H1 (cell line): ENCODE measurements at regions not wholly inside any gene's neighbourhood (a gene's known extent, or its start where the extent isn't known, plus 50 kb on each side); places are given as distances from the start of the nearest gene placed in this dataset.

Source experiments
- CTCF ChIA-PET: fragments of 300-600 bp; sonication (Branson Sonifier 250); formaldehyde crosslinking; loops from one replicate; lab custom pipeline; 2021; ENCODE audit not compliant: partially characterized antibody; lab: Charles Lee
- POLR2A ChIA-PET: fragments of 300-600 bp; sonication (Branson Sonifier 250); formaldehyde crosslinking; loops from one replicate; lab custom pipeline; 2021; ENCODE audit warnings: inconsistent platforms; ENCODE audit not compliant: partially characterized antibody; lab: Charles Lee
- DNase-seq, 2 experiments: peaks; one replicate each; pipeline versions ENCODE4 v3.0.0 to v3.0.0-alpha.2; 2010 to 2022; ENCODE audit warnings: low spot score in 2 of 2, low read depth in 1 of 2, mixed read lengths in 1 of 2
- FAIRE-seq: peaks from 2 replicates; lab custom pipeline; 2011; peaks lifted over from hg19 to GRCh38; lab: Jason Lieb, UNC
- H2AFZ ChIP-seq: 2 replicates; pipeline ENCODE4 v1.8.1; 2012; ENCODE audit warnings: low read length, inconsistent platforms
- H2AK5ac ChIP-seq: 2 replicates; pipeline ENCODE4 v1.6.1; 2013; ENCODE audit warnings: low read depth, low read length
- H2BK120ac ChIP-seq: replicated peaks from 2 replicates; pipeline ENCODE3; 2013; ENCODE audit warnings: low read depth, low read length, inconsistent platforms
- H2BK12ac ChIP-seq: 2 replicates; pipeline ENCODE4 v1.6.1; 2013; ENCODE audit warnings: low read depth, low read length
- H2BK15ac ChIP-seq: 2 replicates; pipeline ENCODE4 v1.6.1; 2013; ENCODE audit warnings: low read length
- H2BK20ac ChIP-seq: 2 replicates; pipeline ENCODE4 v1.6.1; 2013; ENCODE audit warnings: low read length
- H2BK5ac ChIP-seq: 2 replicates; pipeline ENCODE4 v1.6.1; 2013; ENCODE audit warnings: low read depth, low read length
- H3K14ac ChIP-seq: 2 replicates; pipeline ENCODE4 v1.6.1; 2013; ENCODE audit warnings: inconsistent platforms; ENCODE audit not compliant: insufficient read length
- H3K18ac ChIP-seq: 2 replicates; pipeline ENCODE4 v1.6.1; 2013; ENCODE audit warnings: low read length; ENCODE audit errors: extremely low read depth
- H3K23ac ChIP-seq: 2 replicates; pipeline ENCODE4 v1.6.1; 2013; ENCODE audit warnings: inconsistent platforms; ENCODE audit not compliant: insufficient read length
- H3K23me2 ChIP-seq: 2 replicates; pipeline ENCODE4 v1.6.1; 2013; ENCODE audit warnings: low read depth, low read length
- H3K27ac ChIP-seq: 2 replicates; pipeline ENCODE4 v1.6.1; 2011; ENCODE audit warnings: low read depth, low read length, inconsistent platforms
- H3K27me3 ChIP-seq, 4 experiments: replicated peaks in 1 of 4; 1 replicate in 1 of 4; 2 replicates in 3 of 4; pipeline versions ENCODE4 v1.6.1 to v1.8.1; 2011 to 2013; ENCODE audit warnings: low read length in 3 of 4, mild to moderate bottlenecking in 3 of 4, inconsistent platforms in 2 of 4, mixed read lengths in 2 of 4, moderate library complexity in 1 of 4; ENCODE audit not compliant: control insufficient read depth in 3 of 4, insufficient read depth in 3 of 4; ENCODE audit errors: extremely low read depth in 1 of 4
- H3K36me3 ChIP-seq, 4 experiments: 2 replicates each; pipeline versions ENCODE4 v1.6.1 to v1.8.1; 2011 to 2013; ENCODE audit warnings: mild to moderate bottlenecking in 4 of 4, low read length in 3 of 4, moderate library complexity in 2 of 4, control low read depth in 1 of 4, inconsistent platforms in 1 of 4; ENCODE audit not compliant: insufficient read depth in 4 of 4, control insufficient read depth in 2 of 4
- H3K4ac ChIP-seq: replicated peaks from 2 replicates; pipeline ENCODE3; 2013; ENCODE audit warnings: low read length, low read depth, mixed read lengths, inconsistent platforms; ENCODE audit not compliant: insufficient read length
- H3K4me1 ChIP-seq, 4 experiments: replicated peaks in 1 of 4; 1 replicate in 1 of 4; 2 replicates in 3 of 4; pipeline versions ENCODE4 v1.6.1 to v1.8.1; 2011 to 2013; ENCODE audit warnings: low read length in 3 of 4, inconsistent platforms in 2 of 4, mixed read lengths in 1 of 4; ENCODE audit not compliant: insufficient read depth in 4 of 4, control insufficient read depth in 3 of 4
- H3K4me2 ChIP-seq, 2 experiments: 2 replicates each; pipeline versions ENCODE4 v1.6.1 to v1.8.1; 2011 to 2013; ENCODE audit warnings: low read depth in 2 of 2, low read length in 2 of 2, control low read depth in 1 of 2, inconsistent platforms in 1 of 2, mild to moderate bottlenecking in 1 of 2; ENCODE audit not compliant: insufficient read depth in 1 of 2
- H3K4me3 ChIP-seq, 4 experiments: fragments of 200-600, 300-600 bp in 1 of 4; sonication (generic), shearing (Covaris generic), sonication (Bioruptor Twin) in 1 of 4; 2 replicates each; pipeline versions ENCODE4 v1.5.1 to v1.8.1; 2011 to 2016; ENCODE audit warnings: low read length in 4 of 4, low read depth in 3 of 4, control low read depth in 2 of 4, inconsistent platforms in 2 of 4, mild to moderate bottlenecking in 2 of 4, mixed read lengths in 1 of 4, moderate library complexity in 1 of 4; ENCODE audit not compliant: insufficient read depth in 2 of 4; ENCODE audit errors: extremely low read depth in 1 of 4
- H3K56ac ChIP-seq: replicated peaks from 2 replicates; pipeline ENCODE3; 2013; ENCODE audit warnings: low read depth, mild to moderate bottlenecking, mixed read lengths, low read length, inconsistent platforms; ENCODE audit not compliant: insufficient read length
- H3K79me1 ChIP-seq: 2 replicates; pipeline ENCODE4 v1.6.1; 2013; ENCODE audit warnings: low read depth, low read length, control low read depth
- H3K79me2 ChIP-seq, 2 experiments: 2 replicates each; pipeline versions ENCODE4 v1.6.1 to v1.8.1; 2012 to 2013; ENCODE audit warnings: low read length in 2 of 2, mild to moderate bottlenecking in 2 of 2, inconsistent platforms in 1 of 2; ENCODE audit not compliant: insufficient read depth in 2 of 2, control insufficient read depth in 1 of 2
- H3K9ac ChIP-seq, 4 experiments: replicated peaks in 1 of 4; 1 replicate in 1 of 4; 2 replicates in 3 of 4; pipeline versions ENCODE4 v1.6.1 to v1.8.1; 2011 to 2013; ENCODE audit warnings: low read depth in 3 of 4, low read length in 3 of 4, control low read depth in 2 of 4, mild to moderate bottlenecking in 2 of 4, moderate library complexity in 2 of 4, inconsistent platforms in 1 of 4; ENCODE audit errors: extremely low read depth in 1 of 4
- H3K9me3 ChIP-seq, 2 experiments: 2 replicates each; pipeline versions ENCODE4 v1.6.1 to v1.8.1; 2012 to 2013; ENCODE audit warnings: mild to moderate bottlenecking in 2 of 2, moderate library complexity in 2 of 2, control low read depth in 1 of 2, inconsistent platforms in 1 of 2, low read depth in 1 of 2, low read length in 1 of 2, mixed read lengths in 1 of 2; ENCODE audit not compliant: insufficient read depth in 2 of 2
- H4K20me1 ChIP-seq, 2 experiments: replicated peaks in 1 of 2; 2 replicates each; pipeline versions ENCODE3 to v1.8.1; 2011 to 2013; ENCODE audit warnings: inconsistent platforms in 2 of 2, low read length in 2 of 2, mild to moderate bottlenecking in 1 of 2; ENCODE audit not compliant: insufficient read depth in 2 of 2, control insufficient read depth in 1 of 2
- H4K5ac ChIP-seq: 2 replicates; pipeline ENCODE4 v1.6.1; 2013; ENCODE audit warnings: low read length, low read depth, mixed read lengths, inconsistent platforms; ENCODE audit not compliant: insufficient read length
- H4K8ac ChIP-seq: 2 replicates; pipeline ENCODE4 v1.8.0; 2013; ENCODE audit warnings: mild to moderate bottlenecking, moderate library complexity, low read length, inconsistent platforms; ENCODE audit not compliant: insufficient read depth; ENCODE audit errors: extremely low read depth
- H4K91ac ChIP-seq: replicated peaks from 2 replicates; pipeline ENCODE3; 2013; ENCODE audit warnings: low read length, mixed read lengths, inconsistent platforms; ENCODE audit not compliant: insufficient read length
- BACH1 ChIP-seq: IDR thresholded peaks from 2 replicates; pipeline ENCODE4 v1.6.1; 2012; ENCODE audit warnings: low read length, improper control_type of control experiment
- RXRA ChIP-seq: IDR thresholded peaks from 2 replicates; pipeline ENCODE4 v1.6.1; 2011; ENCODE audit warnings: low read depth, mild to moderate bottlenecking, low read length, moderate library complexity; ENCODE audit not compliant: insufficient read depth
- TEAD4 ChIP-seq: IDR thresholded peaks from 2 replicates; pipeline ENCODE4 v1.6.1; 2012; ENCODE audit warnings: low read depth, low read length, inconsistent platforms, mixed read lengths
- WGBS, 2 experiments: shearing (Covaris generic) in 1 of 2; methylation state at CpG; one replicate each; pipeline versions ENCODE4 v1.1.6 to v1.1.7; 2013 to 2015; ENCODE audit warnings: low lambda C conversion rate in 2 of 2, mixed read lengths in 2 of 2, inconsistent platforms in 1 of 2, low coverage in 1 of 2, missing lambda C conversion rate in 1 of 2; ENCODE audit not compliant: insufficient replicate concordance in 2 of 2, insufficient coverage in 1 of 2, insufficient read length in 1 of 2; ENCODE audit errors: extremely low coverage in 1 of 2, missing lambda C conversion rate in 1 of 2; 5-methylcytosine and 5-hydroxymethylcytosine counted together

DNA sequence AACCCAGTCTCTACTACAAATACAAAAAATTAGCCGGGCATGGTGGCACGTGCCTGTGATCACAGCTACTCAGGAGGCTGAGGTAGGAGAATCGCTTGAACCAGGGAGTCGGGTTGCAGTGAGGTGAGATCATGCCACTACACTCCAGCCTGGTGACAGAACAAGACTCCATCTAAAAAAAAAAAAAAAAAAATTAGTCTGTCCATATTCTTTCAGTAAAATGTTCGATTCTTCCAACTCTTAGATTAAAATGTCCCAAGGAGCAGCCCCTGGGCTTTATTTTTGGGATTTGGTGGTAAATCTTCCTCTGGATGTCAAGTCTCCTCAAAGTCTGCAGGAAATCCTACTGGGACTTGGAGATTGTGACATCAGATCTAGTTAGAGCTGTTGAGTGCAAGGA lies 101.0 kb upstream of the EEF1E1 start:
- H3K79me1 ChIP-seq: no peaks in the 10 kb centered on the region
- no peaks in the 10 kb centered on the region for H3K27me3 ChIP-seq
- H3K9me3 ChIP-seq: no peaks in the 10 kb centered on the region
- H3K56ac ChIP-seq: no peak overlapping the region
- CTCF ChIA-PET: interaction anchor here (1.4 to 4.6 kb wide), 3 partner anchors 8 to 33 kb away, joined by 3 to 24 read pairs (median 9); no protein-coding TSS in a partner anchor
- H3K9ac ChIP-seq: no peak overlapping the region
- FAIRE-seq: no peak
- H4K91ac ChIP-seq: no peak overlapping the region
- H2BK15ac ChIP-seq: no peak overlapping the region
- no peak overlapping the region for H2BK5ac ChIP-seq
- H3K4ac ChIP-seq: no peak overlapping the region
- H3K4me2 ChIP-seq: no peak overlapping the region
- no peaks in the 10 kb centered on the region for H4K20me1 ChIP-seq
- H4K8ac ChIP-seq: no peak overlapping the region
- no peak overlapping the region for H2AK5ac ChIP-seq
- H2BK20ac ChIP-seq: no peak overlapping the region
- no peaks in the 10 kb centered on the region for H3K36me3 ChIP-seq
- H3K4me1 ChIP-seq: no peaks in the 10 kb centered on the region
- 81% methylated on average over 5 of the region's 5 CpGs; no CpG with 5 or more reads in 1 of the 2 experiments for WGBS, 2 experiments
- no peak overlapping the region for H2BK12ac ChIP-seq
- POLR2A ChIA-PET: interaction anchor here (1.4 kb wide), 1 partner anchor 101 kb away, joined by 3 read pairs; no protein-coding TSS in a partner anchor
- DNase-seq: no peak
- no peaks in the 10 kb centered on the region for H3K79me2 ChIP-seq
- no peak overlapping the region for H3K18ac ChIP-seq
- no peak overlapping the region for H3K4me3 ChIP-seq
- no peak overlapping the region for H3K23ac ChIP-seq
- no peaks in the 10 kb centered on the region for H3K23me2 ChIP-seq
- no peak overlapping the region for H2AFZ ChIP-seq
- H3K27ac ChIP-seq: no peak overlapping the region
- H4K5ac ChIP-seq: no peak overlapping the region
- no peak overlapping the region for H3K14ac ChIP-seq
- H2BK120ac ChIP-seq: no peak overlapping the region
- TF ChIP-seq BACH1 (no peak), TEAD4 (no peak), RXRA (no peak)
